ENCODE measurements at regions not wholly inside any gene's neighbourhood (a gene's known extent, or its start where the extent isn't known, plus 50 kb on each side); places are given as distances from the start of the nearest gene placed in this dataset.

DNA sequence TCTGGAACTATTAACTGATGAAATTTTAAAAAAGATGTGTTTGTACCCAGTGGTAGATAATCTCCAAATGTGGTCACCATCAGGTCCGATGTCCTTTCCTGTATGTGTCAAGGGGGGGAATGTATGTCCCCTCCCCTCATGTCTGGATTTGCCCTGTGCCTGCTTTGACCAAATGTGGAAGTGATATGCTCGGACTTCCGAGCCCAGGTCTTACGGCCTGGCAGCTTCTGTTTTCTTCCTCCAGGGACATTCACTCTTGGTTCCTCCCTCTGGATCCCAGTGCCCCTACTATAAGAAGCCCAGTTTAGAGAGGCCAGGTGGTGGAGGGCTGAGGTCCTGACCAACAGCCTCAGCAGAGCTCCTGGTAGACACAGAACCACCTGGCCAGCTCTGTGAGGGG, 75.5 kb downstream of the CCR1 start:
- Histone ChIP-seq H3K79me1 (ENCODE audit: low read depth in 1 of 2, low read length in 2 of 2) (no peaks in the 10 kb centered on the region), H3K14ac (replicated peaks; ENCODE audit: low read depth, low read length) (no peak overlapping the region), H3K36me3 (ENCODE audit: control insufficient read depth, insufficient read depth, low read length) (no peaks in the 10 kb centered on the region), H3K9me3 (ENCODE audit: control insufficient read depth, insufficient read depth, low read length) (no peaks in the 10 kb centered on the region), H3K4me2 (ENCODE audit: low read depth, low read length) (no peak overlapping the region), H2BK5ac (ENCODE audit: low read depth, low read length, poor library complexity, severe bottlenecking) (no peak overlapping the region), H4K20me1 (ENCODE audit: insufficient read depth, low read length) (no peaks in the 10 kb centered on the region), H2AK5ac (ENCODE audit: low read depth, low read length) (no peak overlapping the region), H3K56ac (ENCODE audit: extremely low read depth, insufficient read depth, low read length) (no peak overlapping the region), H2BK15ac (ENCODE audit: low read depth, low read length) (no peak overlapping the region), H2AFZ (replicated peaks; ENCODE audit: low read length, poor library complexity) (no peak overlapping the region), H3K27me3 (ENCODE audit: control insufficient read depth, insufficient read depth, low read length) (peaks cover 31% of the 10 kb centered on the region), H3K18ac (ENCODE audit: low read depth, low read length) (no peak overlapping the region), H4K5ac (ENCODE audit: low read depth, low read length) (no peak overlapping the region), H2AK9ac (replicated peaks; ENCODE audit: low read depth, low read length, poor library complexity) (no peak overlapping the region), H2BK120ac (ENCODE audit: low read depth, low read length) (no peak overlapping the region), H3K23ac (ENCODE audit: low read depth, low read length) (no peak overlapping the region), H3K4me1 (ENCODE audit: control insufficient read depth, insufficient read depth, low read length) (no peaks in the 10 kb centered on the region), H3K4me3 (ENCODE audit: insufficient read depth, low read depth, low read length) (no peak overlapping the region), H4K91ac (ENCODE audit: insufficient read depth, low read depth, low read length) (no peak overlapping the region), H4K8ac (ENCODE audit: low read depth in 2 of 2, low read length in 2 of 2) (no peak overlapping the region), H3K9me1 (ENCODE audit: insufficient read depth, low read length) (no peaks in the 10 kb centered on the region), H3K4ac (ENCODE audit: low read depth, low read length) (no peak overlapping the region), H2BK20ac (ENCODE audit: low read depth, low read length) (no peak overlapping the region), H3K9ac (ENCODE audit: low read depth, low read length) (no peak overlapping the region), H3K27ac (ENCODE audit: insufficient read depth, low read length) (no peak overlapping the region)
- intact Hi-C loops (cut with micrococcal nuclease) (no loop called here), in situ Hi-C loops (cut with MboI; ENCODE audit: low sequenced_read_pairs) (no loop called here), dilution Hi-C loops (cut with HindIII; ENCODE audit: low sequenced_read_pairs, unreplicated experiment) (no loop called here)
- no TSS peak for BruUV-seq (replicated peaks)
- DNase-seq (no peak), ATAC-seq (ENCODE audit: low read depth) (no peak)
- CTCF ChIA-PET = interaction anchor here (1.2 kb wide), 1 partner anchor 10 kb away, joined by 6 read pairs; no protein-coding TSS in a partner anchor
- no peak for TF ChIP-seq NFE2L2 (IDR thresholded peaks at IDR 0.05; ENCODE audit: low read depth, low read length)
- TF ChIP-seq CTCF (conservative IDR thresholded peaks at IDR 0.05; ENCODE audit: low read depth, low read length) = no peak
- no peak for TF ChIP-seq CHD1 (IDR thresholded peaks at IDR 0.05; ENCODE audit: low read depth, low read length)
- no peak for TF ChIP-seq MAZ (IDR thresholded peaks at IDR 0.05; ENCODE audit: borderline replicate concordance, low read depth, low read length)
- TF ChIP-seq POLR2A (IDR thresholded peaks at IDR 0.05; ENCODE audit: low read depth, low read length) = no peak
- no peak for TF ChIP-seq USF2 (IDR thresholded peaks at IDR 0.05; ENCODE audit: low read depth, low read length)
- TF ChIP-seq RAD21 (IDR thresholded peaks at IDR 0.05; ENCODE audit: low read length) = no peak
- no peak for TF ChIP-seq CEBPB (IDR thresholded peaks at IDR 0.05; ENCODE audit: low read depth, low read length)
- TF ChIP-seq MXI1 (IDR thresholded peaks at IDR 0.05; ENCODE audit: borderline replicate concordance, low read depth, low read length) = no peak
- TF ChIP-seq MAFK (IDR thresholded peaks at IDR 0.05; ENCODE audit: low read depth, low read length) = no peak
- no peak for TF ChIP-seq SMC3 (IDR thresholded peaks at IDR 0.05; ENCODE audit: low read depth, low read length)
- TF ChIP-seq, protein P1, sequence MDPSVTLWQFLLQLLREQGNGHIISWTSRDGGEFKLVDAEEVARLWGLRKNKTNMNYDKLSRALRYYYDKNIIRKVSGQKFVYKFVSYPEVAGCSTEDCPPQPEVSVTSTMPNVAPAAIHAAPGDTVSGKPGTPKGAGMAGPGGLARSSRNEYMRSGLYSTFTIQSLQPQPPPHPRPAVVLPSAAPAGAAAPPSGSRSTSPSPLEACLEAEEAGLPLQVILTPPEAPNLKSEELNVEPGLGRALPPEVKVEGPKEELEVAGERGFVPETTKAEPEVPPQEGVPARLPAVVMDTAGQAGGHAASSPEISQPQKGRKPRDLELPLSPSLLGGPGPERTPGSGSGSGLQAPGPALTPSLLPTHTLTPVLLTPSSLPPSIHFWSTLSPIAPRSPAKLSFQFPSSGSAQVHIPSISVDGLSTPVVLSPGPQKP (IDR thresholded peaks at IDR 0.05; ENCODE audit: borderline replicate concordance, low read depth, low read length) = no peak
- TF ChIP-seq BHLHE40 (IDR thresholded peaks at IDR 0.05; ENCODE audit: low read depth, low read length) = no peak
- TF ChIP-seq RCOR1 (IDR thresholded peaks at IDR 0.05; ENCODE audit: insufficient replicate concordance, low read length) = no peak
- POLR2A ChIA-PET (ENCODE audit: unreplicated experiment) = no interaction called here
- no CpG with 5 or more reads among the region's 4 CpGs for WGBS, 2 experiments (ENCODE audit: extremely low coverage in 2 of 2, insufficient read length in 1 of 2)

Measured in IMR-90 (cell line).